Cardiac fibroblast (primary cell): ENCODE measurements at regions not wholly inside any gene's neighbourhood (a gene's known extent, or its start where the extent isn't known, plus 50 kb on each side); places are given as distances from the start of the nearest gene placed in this dataset.

Experiments
- DNase-seq, 2 donors: peaks; one replicate each; pipeline versions ENCODE4 v3.0.0 to v3.0.0-alpha.2; 2010; ENCODE audit warnings: low read depth in 2 of 2
- H3K4me3 ChIP-seq, 2 donors: replicated peaks in 1 of 2; 1 replicate in 1 of 2; 2 replicates in 1 of 2; pipeline ENCODE4 v1.5.1; 2011; ENCODE audit warnings: low read depth in 2 of 2, low read length in 2 of 2, mild to moderate bottlenecking in 2 of 2, moderate library complexity in 1 of 2
- CTCF ChIP-seq: IDR thresholded peaks from one replicate; pipeline ENCODE4 v1.5.1; 2011; ENCODE audit warnings: low read depth, mild to moderate bottlenecking, low read length, inconsistent platforms

- no peak overlapping the region for H3K4me3 ChIP-seq
Measured at GRCh38 chr1:239998312-239998649, 93.4 kb upstream of the FMN2 start.

GRCh38 chr1:239999170-239999569 lies 92.5 kb upstream of the FMN2 start:
- no peak overlapping the region for H3K4me3 ChIP-seq
- TF ChIP-seq CTCF: no peak

More at GRCh38 chr1:239998312-239998649, 93.4 kb upstream of the FMN2 start:
- DNase-seq: no peak
- TF ChIP-seq CTCF: no peak

GRCh38 chr1:240000634-240001033 lies 91.0 kb upstream of the FMN2 start:
- peak; percentile 3 to 83 for DNase-seq
- TF ChIP-seq CTCF: no peak
- no peak overlapping the region for H3K4me3 ChIP-seq

More at GRCh38 chr1:239999170-239999569, 92.5 kb upstream of the FMN2 start:
- no peak for DNase-seq

- no peak for TF ChIP-seq CTCF
- no peak for DNase-seq
- no peak overlapping the region for H3K4me3 ChIP-seq
Measured at GRCh38 chr1:240001177-240001740, 90.4 kb upstream of the FMN2 start.

GRCh38 chr1:240004086-240004749 lies 87.5 kb upstream of the FMN2 start:
- peak; percentile 78 for TF ChIP-seq CTCF
- no peak overlapping the region for H3K4me3 ChIP-seq
- peak in 1 of 2 donors; percentile 26 for DNase-seq

- DNase-seq: no peak
- no peak for TF ChIP-seq CTCF
- no peak overlapping the region for H3K4me3 ChIP-seq
Measured at GRCh38 chr1:240005997-240006650, 85.6 kb upstream of the FMN2 start.
